CD4-positive, alpha-beta memory T cell (primary cell): ENCODE measurements at regions not wholly inside any gene's neighbourhood (a gene's known extent, or its start where the extent isn't known, plus 50 kb on each side); places are given as distances from the start of the nearest gene placed in this dataset.

Experiments
- CTCF ChIA-PET: fragments of 350-600 bp; sonication (Branson Sonifier 250); formaldehyde crosslinking; loops from one replicate; lab custom pipeline; 2021; ENCODE audit warnings: inconsistent platforms; ENCODE audit not compliant: partially characterized antibody; lab: Charles Lee
- POLR2A ChIA-PET: fragments of 350-600 bp; sonication (Branson Sonifier 250); formaldehyde crosslinking; loops from one replicate; lab custom pipeline; 2021; ENCODE audit not compliant: partially characterized antibody; lab: Charles Lee
- DNase-seq, 5 donors: peaks; one replicate each; pipeline versions ENCODE4 v3.0.0 to v3.0.0-alpha.2; 2020 to 2022; ENCODE audit warnings: mixed read lengths in 1 of 5
- H3K27ac ChIP-seq: one replicate; pipeline ENCODE4 v1.7.0; 2013; ENCODE audit warnings: low read depth, low read length
- H3K27me3 ChIP-seq: 2 replicates; pipeline ENCODE4 v1.7.0; 2013; ENCODE audit warnings: mild to moderate bottlenecking, low read length, moderate library complexity; ENCODE audit not compliant: insufficient read depth
- H3K36me3 ChIP-seq: 2 replicates; pipeline ENCODE4 v1.7.0; 2013; ENCODE audit warnings: mild to moderate bottlenecking, low read length, moderate library complexity; ENCODE audit not compliant: insufficient read depth
- H3K4me1 ChIP-seq: 2 replicates; pipeline ENCODE4 v1.7.0; 2013; ENCODE audit warnings: mild to moderate bottlenecking, low read length, moderate library complexity; ENCODE audit not compliant: insufficient read depth
- H3K4me3 ChIP-seq, 2 donors: one replicate each; pipeline ENCODE4 v1.7.0; 2013; ENCODE audit warnings: low read length in 2 of 2, mild to moderate bottlenecking in 1 of 2
- H3K9me3 ChIP-seq, 2 donors: one replicate each; pipeline ENCODE4 v1.7.0; 2013; ENCODE audit warnings: low read length in 2 of 2, control low read depth in 1 of 2; ENCODE audit not compliant: control insufficient read depth in 1 of 2
- H3K27ac Mint-ChIP-seq, 7 donors: one replicate each; pipeline ENCODE4 v1.8.0; 2020 to 2021; ENCODE audit warnings: mixed read lengths in 7 of 7, mild to moderate bottlenecking in 6 of 7, inconsistent platforms in 3 of 7, moderate library complexity in 3 of 7
- H3K27me3 Mint-ChIP-seq, 2 donors: one replicate each; pipeline ENCODE4 v1.8.0; 2020 to 2021; ENCODE audit warnings: mixed read lengths in 2 of 2
- H3K36me3 Mint-ChIP-seq, 2 donors: one replicate each; pipeline ENCODE4 v1.8.0; 2020 to 2021; ENCODE audit warnings: mixed read lengths in 2 of 2, inconsistent platforms in 1 of 2, mild to moderate bottlenecking in 1 of 2
- H3K4me1 Mint-ChIP-seq, 4 donors: one replicate each; pipeline ENCODE4 v1.8.0; 2020 to 2021; ENCODE audit warnings: mixed read lengths in 4 of 4, mild to moderate bottlenecking in 1 of 4
- H3K4me3 Mint-ChIP-seq, 8 donors: one replicate each; pipeline ENCODE4 v1.8.0; 2020 to 2021; ENCODE audit warnings: mixed read lengths in 8 of 8, mild to moderate bottlenecking in 7 of 8, moderate library complexity in 6 of 8, inconsistent platforms in 3 of 8
- H3K9me3 Mint-ChIP-seq, 8 donors: one replicate each; pipeline ENCODE4 v1.8.0; 2020 to 2021; ENCODE audit warnings: mixed read lengths in 8 of 8, mild to moderate bottlenecking in 5 of 8, inconsistent platforms in 3 of 8, moderate library complexity in 1 of 8
- intact Hi-C: fragments of 100-400 bp; cut with micrococcal nuclease; formaldehyde crosslinking; loops from one replicate; pipeline ENCODE4 v1.15.1; 2023

GRCh38 chr2:129379411-129379810, 600.1 kb upstream of the RAB6C start:
- Mint-ChIP-seq H3K27me3 (no peaks in the 10 kb centered on the region), H3K9me3 (peaks cover 0 to 30% (median 11%) of the 10 kb centered on the region in 8 donors), H3K36me3 (no peaks in the 10 kb centered on the region), H3K4me1 (no peaks in the 10 kb centered on the region), H3K4me3 (no peak overlapping the region), H3K27ac (no peak overlapping the region)
- DNase-seq: no peak
- ChIA-PET POLR2A (no interaction called here), CTCF (no interaction called here)
- Histone ChIP-seq H3K27ac (no peak overlapping the region), H3K4me1 (no peaks in the 10 kb centered on the region), H3K4me3 (no peak overlapping the region), H3K27me3 (no peaks in the 10 kb centered on the region), H3K36me3 (no peaks in the 10 kb centered on the region), H3K9me3 (no peaks in the 10 kb centered on the region)
- intact Hi-C loops: no loop called here

- H3K36me3 ChIP-seq: no peaks in the 10 kb centered on the region
- H3K36me3 Mint-ChIP-seq: no peaks in the 10 kb centered on the region
- no peak overlapping the region for H3K4me3 Mint-ChIP-seq
- ChIA-PET POLR2A (no interaction called here), CTCF (no interaction called here)
- H3K4me1 Mint-ChIP-seq: no peaks in the 10 kb centered on the region
- intact Hi-C loops: no loop called here
- H3K4me3 ChIP-seq: no peak overlapping the region
- no peaks in the 10 kb centered on the region for H3K9me3 ChIP-seq
- H3K27me3 ChIP-seq: no peaks in the 10 kb centered on the region
- no peaks in the 10 kb centered on the region for H3K27me3 Mint-ChIP-seq
- DNase-seq: no peak
- H3K9me3 Mint-ChIP-seq: peaks cover 0 to 30% (median 10%) of the 10 kb centered on the region in 8 donors
- H3K4me1 ChIP-seq: no peaks in the 10 kb centered on the region
- no peak overlapping the region for H3K27ac Mint-ChIP-seq
- no peak overlapping the region for H3K27ac ChIP-seq
These were observed 597.7 kb upstream of the RAB6C start for GRCh38 chr2:129381789-129382188.

- Histone ChIP-seq H3K27ac (no peak overlapping the region), H3K4me3 (no peak overlapping the region), H3K9me3 (no peaks in the 10 kb centered on the region), H3K27me3 (no peaks in the 10 kb centered on the region), H3K4me1 (no peaks in the 10 kb centered on the region), H3K36me3 (no peaks in the 10 kb centered on the region)
- Mint-ChIP-seq H3K4me3 (no peak overlapping the region), H3K36me3 (no peaks in the 10 kb centered on the region), H3K27ac (no peak overlapping the region), H3K4me1 (no peaks in the 10 kb centered on the region), H3K27me3 (peaks cover 0 to 1% of the 10 kb centered on the region in 2 donors), H3K9me3 (peaks cover 0 to 7% (median under 1%) of the 10 kb centered on the region in 8 donors)
- no peak for DNase-seq
- POLR2A ChIA-PET: no interaction called here
- intact Hi-C loops: no loop called here
- CTCF ChIA-PET: no interaction called here
These were observed 590.6 kb upstream of the RAB6C start for GRCh38 chr2:129388870-129389269.

GRCh38 chr2:129393816-129394215, 585.6 kb upstream of the RAB6C start:
- Histone ChIP-seq H3K27ac (no peak overlapping the region), H3K4me3 (no peak overlapping the region), H3K4me1 (no peaks in the 10 kb centered on the region), H3K27me3 (no peaks in the 10 kb centered on the region), H3K9me3 (no peaks in the 10 kb centered on the region), H3K36me3 (no peaks in the 10 kb centered on the region)
- POLR2A ChIA-PET: no interaction called here
- intact Hi-C loops: no loop called here
- no peak for DNase-seq
- Mint-ChIP-seq H3K4me3 (no peak overlapping the region), H3K36me3 (no peaks in the 10 kb centered on the region), H3K27ac (no peak overlapping the region), H3K27me3 (peaks cover 0 to 1% of the 10 kb centered on the region in 2 donors), H3K4me1 (no peaks in the 10 kb centered on the region), H3K9me3 (peaks cover 0 to 6% (median 0%) of the 10 kb centered on the region in 8 donors)
- CTCF ChIA-PET: no interaction called here

GRCh38 chr2:129396980-129397599, 582.4 kb upstream of the RAB6C start:
- ChIA-PET CTCF (no interaction called here), POLR2A (no interaction called here)
- Histone ChIP-seq H3K4me1 (no peaks in the 10 kb centered on the region), H3K4me3 (no peak overlapping the region), H3K9me3 (no peaks in the 10 kb centered on the region), H3K36me3 (no peaks in the 10 kb centered on the region), H3K27me3 (no peaks in the 10 kb centered on the region), H3K27ac (no peak overlapping the region)
- peaks cover 0 to 4% (median 0%) of the 10 kb centered on the region in 8 donors for H3K9me3 Mint-ChIP-seq
- H3K27me3 Mint-ChIP-seq: no peaks in the 10 kb centered on the region
- DNase-seq: no peak
- H3K4me1 Mint-ChIP-seq: no peaks in the 10 kb centered on the region
- no peaks in the 10 kb centered on the region for H3K36me3 Mint-ChIP-seq
- H3K27ac Mint-ChIP-seq: no peak overlapping the region
- intact Hi-C loops: no loop called here
- no peak overlapping the region for H3K4me3 Mint-ChIP-seq

GRCh38 chr2:129400826-129401225, 578.6 kb upstream of the RAB6C start:
- Mint-ChIP-seq H3K36me3 (no peaks in the 10 kb centered on the region), H3K27me3 (no peaks in the 10 kb centered on the region), H3K9me3 (peaks cover 0 to 3% (median 0%) of the 10 kb centered on the region in 8 donors), H3K4me3 (no peak overlapping the region), H3K27ac (no peak overlapping the region), H3K4me1 (no peaks in the 10 kb centered on the region)
- H3K27ac ChIP-seq: no peak overlapping the region
- no peaks in the 10 kb centered on the region for H3K27me3 ChIP-seq
- H3K4me1 ChIP-seq: no peaks in the 10 kb centered on the region
- POLR2A ChIA-PET: no interaction called here
- intact Hi-C loops: no loop called here
- DNase-seq: no peak
- no peaks in the 10 kb centered on the region for H3K9me3 ChIP-seq
- CTCF ChIA-PET: no interaction called here
- no peak overlapping the region for H3K4me3 ChIP-seq
- no peaks in the 10 kb centered on the region for H3K36me3 ChIP-seq

- peaks cover 0 to 3% (median 0%) of the 10 kb centered on the region in 8 donors for H3K9me3 Mint-ChIP-seq
- no peaks in the 10 kb centered on the region for H3K36me3 Mint-ChIP-seq
- Histone ChIP-seq H3K36me3 (no peaks in the 10 kb centered on the region), H3K4me1 (no peaks in the 10 kb centered on the region), H3K27ac (no peak overlapping the region), H3K4me3 (no peak overlapping the region), H3K27me3 (no peaks in the 10 kb centered on the region), H3K9me3 (no peaks in the 10 kb centered on the region)
- intact Hi-C loops: no loop called here
- ChIA-PET CTCF (no interaction called here), POLR2A (no interaction called here)
- H3K27ac Mint-ChIP-seq: no peak overlapping the region
- DNase-seq: no peak
- no peak overlapping the region for H3K4me3 Mint-ChIP-seq
- H3K27me3 Mint-ChIP-seq: no peaks in the 10 kb centered on the region
- no peaks in the 10 kb centered on the region for H3K4me1 Mint-ChIP-seq
These were observed 577.4 kb upstream of the RAB6C start for GRCh38 chr2:129402076-129402475.
